HG02678 (cell line): ENCODE measurements at regions not wholly inside any gene's neighbourhood (a gene's known extent, or its start where the extent isn't known, plus 50 kb on each side); places are given as distances from the start of the nearest gene placed in this dataset.

Experiments used
- ATAC-seq: cut with Tn5 transposase; IDR thresholded peaks from one replicate; pipeline ENCODE4 v1.9.1; 2021; ENCODE audit warnings: mild to moderate bottlenecking, moderate library complexity; ENCODE audit not compliant: unreplicated experiment

GRCh38 chr3:41024031-41024836 is 175.1 kb upstream of the CTNNB1 start:
- ATAC-seq = no peak

- no peak for ATAC-seq
These were observed 172.7 kb upstream of the CTNNB1 start for GRCh38 chr3:41026394-41027177.

- no peak for ATAC-seq
These were observed 169.9 kb upstream of the CTNNB1 start for GRCh38 chr3:41029356-41029755.

GRCh38 chr3:41030220-41030619 is 169.1 kb upstream of the CTNNB1 start:
- no peak for ATAC-seq

GRCh38 chr3:41031401-41031800 is 167.9 kb upstream of the CTNNB1 start:
- no peak for ATAC-seq

- no peak for ATAC-seq
These were observed 165.3 kb upstream of the CTNNB1 start for GRCh38 chr3:41033956-41034519.

GRCh38 chr3:41035456-41036022 is 163.8 kb upstream of the CTNNB1 start:
- no peak for ATAC-seq

- no peak for ATAC-seq
These were observed 161.5 kb upstream of the CTNNB1 start for GRCh38 chr3:41037651-41038334.

GRCh38 chr3:41040256-41040655 is 159.0 kb upstream of the CTNNB1 start:
- no peak for ATAC-seq

GRCh38 chr3:41041462-41041861 is 157.8 kb upstream of the CTNNB1 start:
- ATAC-seq = no peak

GRCh38 chr3:41041899-41042298 is 157.4 kb upstream of the CTNNB1 start:
- ATAC-seq = no peak

- no peak for ATAC-seq
These were observed 154.8 kb upstream of the CTNNB1 start for GRCh38 chr3:41044523-41044922.

GRCh38 chr3:41045491-41045890 is 153.8 kb upstream of the CTNNB1 start:
- ATAC-seq = no peak

GRCh38 chr3:41050144-41050543 is 149.2 kb upstream of the CTNNB1 start:
- no peak for ATAC-seq

GRCh38 chr3:41053220-41053619 is 146.1 kb upstream of the CTNNB1 start:
- ATAC-seq = no peak

GRCh38 chr3:41060106-41060505 is 139.2 kb upstream of the CTNNB1 start:
- ATAC-seq = no peak

- ATAC-seq = no peak
These were observed 135.2 kb upstream of the CTNNB1 start for GRCh38 chr3:41064070-41064469.

- ATAC-seq = no peak
These were observed 134.8 kb upstream of the CTNNB1 start for GRCh38 chr3:41064526-41064925.

GRCh38 chr3:41065340-41065739 is 134.0 kb upstream of the CTNNB1 start:
- no peak for ATAC-seq

GRCh38 chr3:41073190-41073589 is 126.1 kb upstream of the CTNNB1 start:
- ATAC-seq = no peak

- ATAC-seq = no peak
These were observed 123.3 kb upstream of the CTNNB1 start for GRCh38 chr3:41075975-41076374.
